ENCODE measurements at regions not wholly inside any gene's neighbourhood (a gene's known extent, or its start where the extent isn't known, plus 50 kb on each side); places are given as distances from the start of the nearest gene placed in this dataset.

GRCh38 chr2:220068846-220069245 lies 441.4 kb downstream of the SLC4A3 start:
- no peak overlapping the region for H3K27ac Mint-ChIP-seq
- no peaks in the 10 kb centered on the region for H3K27me3 Mint-ChIP-seq
- DNase-seq = no peak
- H3K9me3 Mint-ChIP-seq = no peaks in the 10 kb centered on the region
- H3K4me1 Mint-ChIP-seq (ENCODE audit: low read depth) = no peaks in the 10 kb centered on the region
- H3K36me3 Mint-ChIP-seq (ENCODE audit: low read depth) = no peaks in the 10 kb centered on the region
- H3K4me3 Mint-ChIP-seq = no peak overlapping the region

DNA sequence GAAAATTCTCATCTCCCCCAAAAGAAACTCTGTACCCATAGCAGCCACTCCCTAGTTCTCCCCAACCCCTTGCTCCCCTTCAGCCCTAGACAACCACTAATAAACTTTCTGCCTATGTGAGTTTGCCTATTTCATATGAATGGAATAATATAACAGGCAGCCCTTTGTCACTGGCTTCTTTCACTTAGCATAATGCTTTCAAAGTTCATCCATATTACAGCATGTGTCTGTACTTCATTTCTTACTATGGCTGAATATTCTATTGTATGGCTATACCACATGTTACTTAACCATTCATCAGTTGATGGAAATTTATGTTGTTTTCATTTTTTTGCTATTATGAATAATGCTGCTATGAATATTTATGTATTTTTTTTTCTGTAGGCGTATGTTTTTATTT lies 442.9 kb downstream of the SLC4A3 start:
- DNase-seq = no peak
- H3K36me3 Mint-ChIP-seq (ENCODE audit: low read depth) = no peaks in the 10 kb centered on the region
- no peak overlapping the region for H3K27ac Mint-ChIP-seq
- H3K27me3 Mint-ChIP-seq = no peaks in the 10 kb centered on the region
- H3K9me3 Mint-ChIP-seq = no peaks in the 10 kb centered on the region
- H3K4me3 Mint-ChIP-seq = no peak overlapping the region
- no peaks in the 10 kb centered on the region for H3K4me1 Mint-ChIP-seq (ENCODE audit: low read depth)

- no peak overlapping the region for H3K4me3 Mint-ChIP-seq
- no peak for DNase-seq
These were observed 444.3 kb downstream of the SLC4A3 start for GRCh38 chr2:220071696-220072095.

DNA sequence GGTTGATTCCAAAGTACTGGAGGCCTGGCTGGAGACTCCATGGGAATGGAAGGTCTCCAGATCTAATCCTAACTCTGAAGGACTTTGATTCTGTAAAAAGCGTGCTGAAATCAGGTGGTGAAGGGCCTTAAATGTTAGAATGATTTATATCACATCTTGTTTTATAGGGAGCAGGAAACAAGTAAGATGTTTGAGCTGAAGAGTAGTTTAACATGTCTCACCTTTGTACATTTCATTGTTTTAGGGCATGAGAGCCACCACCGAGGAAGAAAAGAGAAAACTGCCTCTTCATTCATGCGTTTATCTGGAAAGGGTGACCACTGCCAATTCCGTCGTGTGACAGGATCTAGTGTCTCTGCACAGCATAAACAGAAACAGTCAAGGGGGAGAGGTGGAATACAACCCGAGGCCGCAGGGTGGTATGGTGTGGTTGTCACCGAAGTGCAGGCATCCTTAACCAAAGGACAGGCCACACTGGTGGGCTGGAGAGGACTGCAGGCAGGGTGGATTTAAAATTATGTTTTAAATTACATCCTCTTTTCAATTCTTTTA lies 445.3 kb downstream of the SLC4A3 start:
- Mint-ChIP-seq H3K9me3 (no peaks in the 10 kb centered on the region), H3K4me1 (ENCODE audit: low read depth) (no peaks in the 10 kb centered on the region)

More at GRCh38 chr2:220071696-220072095, 444.3 kb downstream of the SLC4A3 start:
- Mint-ChIP-seq H3K9me3 (no peaks in the 10 kb centered on the region), H3K27ac (no peak overlapping the region), H3K4me1 (ENCODE audit: low read depth) (no peaks in the 10 kb centered on the region), H3K36me3 (ENCODE audit: low read depth) (no peaks in the 10 kb centered on the region), H3K27me3 (no peaks in the 10 kb centered on the region)

DNA sequence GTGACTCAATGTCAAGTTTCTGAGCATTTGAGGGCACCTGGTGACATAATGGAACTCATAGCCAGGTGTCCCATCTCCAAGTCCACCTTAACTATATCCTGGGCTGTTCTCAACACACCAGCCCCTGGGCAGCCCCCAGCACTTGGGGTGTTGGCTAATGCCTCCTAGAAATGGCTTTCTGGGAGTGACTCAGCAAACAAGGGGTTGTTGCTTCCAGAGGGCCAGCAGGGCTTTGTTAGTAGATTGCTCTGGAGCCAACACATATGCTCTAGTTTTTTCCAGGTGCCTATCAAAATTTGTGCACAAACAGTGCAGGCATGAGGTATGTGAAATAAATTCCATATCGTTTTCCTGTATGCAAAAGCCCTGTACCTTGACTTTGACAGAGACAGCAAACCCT lies 448.4 kb downstream of the SLC4A3 start:
- H3K4me1 Mint-ChIP-seq (ENCODE audit: low read depth) = no peaks in the 10 kb centered on the region
- no peaks in the 10 kb centered on the region for H3K36me3 Mint-ChIP-seq (ENCODE audit: low read depth)
- no peaks in the 10 kb centered on the region for H3K9me3 Mint-ChIP-seq
- no peak for DNase-seq
- no peaks in the 10 kb centered on the region for H3K27me3 Mint-ChIP-seq
- H3K27ac Mint-ChIP-seq = no peak overlapping the region
- H3K4me3 Mint-ChIP-seq = no peak overlapping the region

More for the DNA sequence above, 445.3 kb downstream of the SLC4A3 start:
- Mint-ChIP-seq H3K27ac (no peak overlapping the region), H3K4me3 (no peak overlapping the region), H3K27me3 (no peaks in the 10 kb centered on the region), H3K36me3 (ENCODE audit: low read depth) (no peaks in the 10 kb centered on the region)
- no peak for DNase-seq

DNA sequence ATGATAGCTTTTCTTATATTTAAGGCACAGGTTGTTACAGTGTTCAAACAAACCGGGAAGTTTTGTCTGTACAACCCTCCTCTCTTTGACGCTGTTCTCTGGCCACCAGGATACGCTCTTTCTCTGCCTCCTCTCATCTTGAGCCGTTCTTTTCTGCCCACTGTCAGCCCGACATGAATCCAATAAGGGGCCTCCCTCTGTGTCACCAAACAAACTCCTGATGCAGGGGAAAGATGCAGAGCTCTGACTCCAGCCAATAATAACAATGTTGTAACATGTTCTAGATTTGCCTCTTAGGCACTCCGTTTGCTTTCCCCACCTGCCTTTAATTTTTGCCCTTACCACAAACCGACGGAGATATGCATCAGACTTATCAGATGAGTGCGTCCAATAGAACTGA lies 449.3 kb downstream of the SLC4A3 start:
- Mint-ChIP-seq H3K27me3 (no peaks in the 10 kb centered on the region), H3K27ac (no peak overlapping the region)
- no peak for DNase-seq

GRCh38 chr2:220077488-220077887 lies 450.1 kb downstream of the SLC4A3 start:
- Mint-ChIP-seq H3K4me1 (ENCODE audit: low read depth) (no peaks in the 10 kb centered on the region), H3K9me3 (no peaks in the 10 kb centered on the region), H3K36me3 (ENCODE audit: low read depth) (no peaks in the 10 kb centered on the region), H3K27me3 (no peaks in the 10 kb centered on the region), H3K4me3 (no peak overlapping the region), H3K27ac (no peak overlapping the region)
- no peak for DNase-seq

More for the DNA sequence above, 449.3 kb downstream of the SLC4A3 start:
- no peaks in the 10 kb centered on the region for H3K9me3 Mint-ChIP-seq
- no peaks in the 10 kb centered on the region for H3K4me1 Mint-ChIP-seq (ENCODE audit: low read depth)
- H3K36me3 Mint-ChIP-seq (ENCODE audit: low read depth) = no peaks in the 10 kb centered on the region
- H3K4me3 Mint-ChIP-seq = no peak overlapping the region

DNA sequence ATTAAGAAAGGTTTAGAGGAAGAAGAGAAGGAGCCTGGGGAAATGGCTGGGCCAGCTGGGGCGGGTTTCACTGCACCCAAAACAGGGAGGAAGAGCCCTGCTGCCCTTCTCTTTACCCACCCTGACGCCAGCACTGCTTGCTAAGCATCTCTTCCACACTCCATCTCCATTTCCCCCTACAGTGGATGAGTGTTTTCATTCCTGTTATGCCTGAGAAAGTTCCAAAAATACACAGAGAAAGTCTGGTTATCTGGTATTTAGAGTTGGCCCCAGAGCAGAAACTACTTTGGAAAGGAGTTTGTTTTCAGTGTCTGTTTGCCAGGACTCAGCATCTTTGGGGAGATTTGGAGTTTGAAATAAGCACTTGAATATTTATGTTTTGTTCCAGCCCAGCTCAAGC lies 451.0 kb downstream of the SLC4A3 start:
- Mint-ChIP-seq H3K9me3 (no peaks in the 10 kb centered on the region), H3K36me3 (ENCODE audit: low read depth) (no peaks in the 10 kb centered on the region), H3K27ac (no peak overlapping the region), H3K4me1 (ENCODE audit: low read depth) (no peaks in the 10 kb centered on the region), H3K4me3 (no peak overlapping the region), H3K27me3 (no peaks in the 10 kb centered on the region)
- no peak for DNase-seq

GRCh38 chr2:220079595-220079994 lies 452.2 kb downstream of the SLC4A3 start:
- Mint-ChIP-seq H3K9me3 (no peaks in the 10 kb centered on the region), H3K4me1 (ENCODE audit: low read depth) (no peaks in the 10 kb centered on the region), H3K27ac (no peak overlapping the region), H3K36me3 (ENCODE audit: low read depth) (no peaks in the 10 kb centered on the region), H3K27me3 (no peaks in the 10 kb centered on the region), H3K4me3 (no peak overlapping the region)
- no peak for DNase-seq

- Mint-ChIP-seq H3K27me3 (no peaks in the 10 kb centered on the region), H3K4me1 (ENCODE audit: low read depth) (no peaks in the 10 kb centered on the region), H3K36me3 (ENCODE audit: low read depth) (no peaks in the 10 kb centered on the region), H3K9me3 (no peaks in the 10 kb centered on the region), H3K27ac (no peak overlapping the region), H3K4me3 (no peak overlapping the region)
- DNase-seq = no peak
These were observed 453.7 kb downstream of the SLC4A3 start for GRCh38 chr2:220081171-220081570.

DNA sequence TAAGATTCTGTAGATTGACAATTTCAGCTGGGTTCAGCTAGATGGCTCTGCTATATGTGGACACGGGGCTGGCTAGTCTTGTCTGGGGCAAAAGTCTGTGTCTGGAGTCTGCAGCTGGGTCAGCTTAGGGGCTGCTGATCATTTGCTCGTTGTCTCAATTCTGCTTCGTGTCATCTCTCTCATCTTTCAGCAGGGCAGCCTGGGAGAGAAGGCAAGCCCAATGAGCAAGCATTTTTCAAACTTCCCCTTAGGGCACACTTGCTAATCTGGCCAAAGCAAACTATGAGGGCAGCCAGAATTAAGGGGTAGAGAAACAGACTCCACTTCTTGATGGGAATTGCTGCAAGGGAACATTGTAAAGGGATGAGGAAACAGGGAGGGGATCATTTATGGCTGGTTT lies 462.6 kb downstream of the SLC4A3 start:
- Mint-ChIP-seq H3K27me3 (no peaks in the 10 kb centered on the region), H3K9me3 (no peaks in the 10 kb centered on the region), H3K4me1 (ENCODE audit: low read depth) (no peaks in the 10 kb centered on the region), H3K27ac (no peak overlapping the region), H3K4me3 (no peak overlapping the region), H3K36me3 (ENCODE audit: low read depth) (no peaks in the 10 kb centered on the region)
- no peak for DNase-seq

- DNase-seq = no peak
- Mint-ChIP-seq H3K27me3 (no peaks in the 10 kb centered on the region), H3K4me1 (ENCODE audit: low read depth) (no peaks in the 10 kb centered on the region), H3K36me3 (ENCODE audit: low read depth) (no peaks in the 10 kb centered on the region), H3K9me3 (no peaks in the 10 kb centered on the region), H3K4me3 (no peak overlapping the region), H3K27ac (no peak overlapping the region)
These were observed 469.0 kb downstream of the SLC4A3 start for GRCh38 chr2:220096406-220096805.

- no peak for DNase-seq
- H3K27ac Mint-ChIP-seq = no peak overlapping the region
- H3K4me1 Mint-ChIP-seq (ENCODE audit: low read depth) = no peaks in the 10 kb centered on the region
- no peaks in the 10 kb centered on the region for H3K9me3 Mint-ChIP-seq
- no peak overlapping the region for H3K4me3 Mint-ChIP-seq
- H3K36me3 Mint-ChIP-seq (ENCODE audit: low read depth) = no peaks in the 10 kb centered on the region
- no peaks in the 10 kb centered on the region for H3K27me3 Mint-ChIP-seq
These were observed 474.6 kb downstream of the SLC4A3 start for GRCh38 chr2:220101980-220102379.

- H3K9me3 Mint-ChIP-seq = no peaks in the 10 kb centered on the region
- no peak overlapping the region for H3K27ac Mint-ChIP-seq
- no peaks in the 10 kb centered on the region for H3K4me1 Mint-ChIP-seq (ENCODE audit: low read depth)
- no peak overlapping the region for H3K4me3 Mint-ChIP-seq
- no peaks in the 10 kb centered on the region for H3K36me3 Mint-ChIP-seq (ENCODE audit: low read depth)
- no peaks in the 10 kb centered on the region for H3K27me3 Mint-ChIP-seq
- no peak for DNase-seq
These were observed 476.2 kb downstream of the SLC4A3 start for GRCh38 chr2:220103596-220103995.

GRCh38 chr2:220104871-220105351 lies 477.5 kb downstream of the SLC4A3 start:
- no peak overlapping the region for H3K4me3 Mint-ChIP-seq
- no peak for DNase-seq
- H3K27me3 Mint-ChIP-seq = no peaks in the 10 kb centered on the region
- no peaks in the 10 kb centered on the region for H3K4me1 Mint-ChIP-seq (ENCODE audit: low read depth)
- no peak overlapping the region for H3K27ac Mint-ChIP-seq
- H3K9me3 Mint-ChIP-seq = no peaks in the 10 kb centered on the region
- no peaks in the 10 kb centered on the region for H3K36me3 Mint-ChIP-seq (ENCODE audit: low read depth)

GRCh38 chr2:220106065-220106464 lies 478.6 kb downstream of the SLC4A3 start:
- no peak for DNase-seq
- H3K9me3 Mint-ChIP-seq = no peaks in the 10 kb centered on the region
- no peak overlapping the region for H3K27ac Mint-ChIP-seq
- no peaks in the 10 kb centered on the region for H3K36me3 Mint-ChIP-seq (ENCODE audit: low read depth)
- H3K4me3 Mint-ChIP-seq = no peak overlapping the region
- H3K27me3 Mint-ChIP-seq = no peaks in the 10 kb centered on the region
- no peaks in the 10 kb centered on the region for H3K4me1 Mint-ChIP-seq (ENCODE audit: low read depth)

All from activated T-cell treated with anti-CD3 and anti-CD28 coated beads, Interleukin-2, amount 50 U/mL, for 24 hours (primary cell).